MM.1S (cell line): ENCODE measurements at regions not wholly inside any gene's neighbourhood (a gene's known extent, or its start where the extent isn't known, plus 50 kb on each side); places are given as distances from the start of the nearest gene placed in this dataset.

Experiments used
- DNase-seq: peaks from one replicate; pipeline ENCODE4 v3.0.0-alpha.2; 2015
- H2AFZ ChIP-seq: fragments of 300-600 bp; sonication (generic); 2 replicates; pipeline ENCODE4 v1.6.0; 2016; ENCODE audit warnings: antibody characterized with exemption, low read length
- H3F3A ChIP-seq: fragments of 300-600 bp; sonication (generic); 2 replicates; pipeline ENCODE4 v1.6.1; 2016; ENCODE audit warnings: mild to moderate bottlenecking, antibody characterized with exemption, low read length, moderate library complexity, mixed read lengths; ENCODE audit not compliant: insufficient read depth
- H3K27ac ChIP-seq: fragments of 300-600 bp; sonication (generic); 2 replicates; pipeline ENCODE4 v1.5.1; 2016; ENCODE audit warnings: mild to moderate bottlenecking, low read length
- H3K27me3 ChIP-seq: fragments of 300-600 bp; sonication (generic); replicated peaks from 2 replicates; pipeline ENCODE4 v1.6.0; 2016; ENCODE audit warnings: low read length; ENCODE audit not compliant: insufficient read depth
- H3K36me3 ChIP-seq: fragments of 300-600 bp; sonication (generic); replicated peaks from 2 replicates; pipeline ENCODE4 v1.6.1; 2016; ENCODE audit warnings: mild to moderate bottlenecking, low read length, mixed read lengths; ENCODE audit not compliant: insufficient read depth
- H3K4me1 ChIP-seq: fragments of 300-600 bp; sonication (generic); 2 replicates; pipeline ENCODE4 v1.6.1; 2016; ENCODE audit warnings: low read length, mixed read lengths
- H3K4me2 ChIP-seq: fragments of 300-600 bp; sonication (generic); 2 replicates; pipeline ENCODE4 v1.6.0; 2016; ENCODE audit warnings: low read depth, low read length
- H3K4me3 ChIP-seq: fragments of 300-600 bp; sonication (generic); 2 replicates; pipeline ENCODE4 v1.5.1; 2016; ENCODE audit warnings: low read length, mixed read lengths
- H3K79me2 ChIP-seq: fragments of 300-600 bp; sonication (generic); 2 replicates; pipeline ENCODE4 v1.6.1; 2016; ENCODE audit warnings: mixed run types, low read length, mixed read lengths
- H3K9ac ChIP-seq: fragments of 300-600 bp; sonication (generic); 2 replicates; pipeline ENCODE4 v1.6.1; 2016; ENCODE audit warnings: low read length, mixed read lengths
- H3K9me2 ChIP-seq: fragments of 300-600 bp; sonication (generic); replicated peaks from 2 replicates; pipeline ENCODE4 v1.6.1; 2016; ENCODE audit warnings: mild to moderate bottlenecking, low read length, mixed read lengths; ENCODE audit not compliant: insufficient read depth
- H3K9me3 ChIP-seq: fragments of 300-600 bp; sonication (generic); replicated peaks from 2 replicates; pipeline ENCODE4 v1.6.1; 2016; ENCODE audit warnings: mild to moderate bottlenecking, low read length, mixed read lengths; ENCODE audit not compliant: insufficient read depth
- H4K20me1 ChIP-seq: fragments of 300-600 bp; sonication (generic); 2 replicates; pipeline ENCODE4 v1.6.1; 2016; ENCODE audit warnings: mild to moderate bottlenecking, low read length, moderate library complexity, mixed read lengths; ENCODE audit not compliant: insufficient read depth
- EZH2 ChIP-seq: fragments of 300-600 bp; sonication (generic); optimal IDR thresholded peaks from 2 replicates; pipeline ENCODE3; 2017; ENCODE audit warnings: low read depth, mild to moderate bottlenecking, antibody characterized with exemption, low read length, mixed read lengths
- EZH2phosphoT487 ChIP-seq: fragments of 300-600 bp; sonication (generic); IDR thresholded peaks from 2 replicates; pipeline ENCODE4 v1.6.1; 2018; ENCODE audit warnings: antibody characterized with exemption, low read length
- TF ChIP-seq, protein P1 (sequence below): fragments of 300-600 bp; sonication (generic); IDR thresholded peaks from 2 replicates; pipeline ENCODE4 v1.5.1; 2016; ENCODE audit warnings: antibody characterized with exemption, low read length, mixed read lengths

DNA sequence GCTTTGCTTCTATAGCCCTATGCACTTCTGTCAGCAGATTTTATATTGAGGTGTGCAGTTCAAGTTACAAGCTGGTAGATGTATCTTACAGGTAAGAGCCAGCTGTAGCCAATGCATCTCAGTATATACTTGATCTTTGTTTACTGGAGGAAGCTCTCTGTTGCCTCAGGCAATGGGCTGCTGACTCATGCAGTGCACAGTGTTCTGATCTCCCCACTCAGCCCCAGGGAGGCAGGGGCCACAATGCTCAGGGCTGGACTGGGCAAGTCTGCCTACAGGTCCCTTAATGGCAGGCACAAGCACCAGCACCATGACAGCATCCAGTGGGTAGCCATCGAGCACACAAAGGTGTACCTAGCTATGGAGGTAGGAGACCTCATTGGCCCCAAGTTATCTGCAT, 178.8 kb upstream of the CDH10 start:
- no peaks in the 10 kb centered on the region for H3K79me2 ChIP-seq
- no peak overlapping the region for H2AFZ ChIP-seq
- H3K4me1 ChIP-seq = no peaks in the 10 kb centered on the region
- H3K9me3 ChIP-seq = no peaks in the 10 kb centered on the region
- no peaks in the 10 kb centered on the region for H3K36me3 ChIP-seq
- no peaks in the 10 kb centered on the region for H3K9me2 ChIP-seq
- no peak overlapping the region for H3K9ac ChIP-seq
- H3K27me3 ChIP-seq = no peaks in the 10 kb centered on the region
- no peak overlapping the region for H3K27ac ChIP-seq
- no peak overlapping the region for H3K4me2 ChIP-seq
- TF ChIP-seq EZH2phosphoT487 (no peak), EZH2 (no peak)
- TF ChIP-seq, protein P1, sequence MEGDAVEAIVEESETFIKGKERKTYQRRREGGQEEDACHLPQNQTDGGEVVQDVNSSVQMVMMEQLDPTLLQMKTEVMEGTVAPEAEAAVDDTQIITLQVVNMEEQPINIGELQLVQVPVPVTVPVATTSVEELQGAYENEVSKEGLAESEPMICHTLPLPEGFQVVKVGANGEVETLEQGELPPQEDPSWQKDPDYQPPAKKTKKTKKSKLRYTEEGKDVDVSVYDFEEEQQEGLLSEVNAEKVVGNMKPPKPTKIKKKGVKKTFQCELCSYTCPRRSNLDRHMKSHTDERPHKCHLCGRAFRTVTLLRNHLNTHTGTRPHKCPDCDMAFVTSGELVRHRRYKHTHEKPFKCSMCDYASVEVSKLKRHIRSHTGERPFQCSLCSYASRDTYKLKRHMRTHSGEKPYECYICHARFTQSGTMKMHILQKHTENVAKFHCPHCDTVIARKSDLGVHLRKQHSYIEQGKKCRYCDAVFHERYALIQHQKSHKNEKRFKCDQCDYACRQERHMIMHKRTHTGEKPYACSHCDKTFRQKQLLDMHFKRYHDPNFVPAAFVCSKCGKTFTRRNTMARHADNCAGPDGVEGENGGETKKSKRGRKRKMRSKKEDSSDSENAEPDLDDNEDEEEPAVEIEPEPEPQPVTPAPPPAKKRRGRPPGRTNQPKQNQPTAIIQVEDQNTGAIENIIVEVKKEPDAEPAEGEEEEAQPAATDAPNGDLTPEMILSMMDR = no peak
- H4K20me1 ChIP-seq = no peaks in the 10 kb centered on the region
- DNase-seq = no peak
- H3F3A ChIP-seq = no peaks in the 10 kb centered on the region
- no peak overlapping the region for H3K4me3 ChIP-seq

DNA sequence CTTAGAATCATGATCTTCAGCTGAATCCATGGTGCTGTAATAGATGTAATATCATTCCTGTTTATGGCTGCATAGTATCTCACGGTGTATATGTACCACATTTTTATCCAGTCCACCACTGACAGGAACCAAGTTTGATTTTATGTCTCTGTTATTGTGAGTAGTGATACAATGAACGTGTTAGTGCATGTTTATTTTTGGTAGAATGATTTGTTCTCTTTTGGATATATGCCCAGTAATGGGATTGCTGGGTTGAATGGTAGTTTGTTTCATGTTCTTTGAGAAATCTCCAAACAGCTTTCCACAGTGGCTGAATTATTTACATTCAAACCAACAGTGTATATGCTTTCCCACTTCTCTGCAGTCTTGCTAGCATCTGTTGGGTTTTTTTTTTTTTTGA, 175.1 kb upstream of the CDH10 start:
- Histone ChIP-seq H4K20me1 (no peaks in the 10 kb centered on the region), H3K9me2 (no peaks in the 10 kb centered on the region), H3F3A (no peaks in the 10 kb centered on the region), H3K9ac (no peak overlapping the region), H3K79me2 (no peaks in the 10 kb centered on the region), H2AFZ (no peak overlapping the region), H3K36me3 (no peaks in the 10 kb centered on the region), H3K27ac (no peak overlapping the region), H3K4me2 (no peak overlapping the region), H3K27me3 (no peaks in the 10 kb centered on the region), H3K4me3 (no peak overlapping the region), H3K9me3 (no peaks in the 10 kb centered on the region), H3K4me1 (no peaks in the 10 kb centered on the region)
- TF ChIP-seq EZH2 (no peak), EZH2phosphoT487 (no peak)
- TF ChIP-seq, protein P1 = no peak
- DNase-seq = no peak

DNA sequence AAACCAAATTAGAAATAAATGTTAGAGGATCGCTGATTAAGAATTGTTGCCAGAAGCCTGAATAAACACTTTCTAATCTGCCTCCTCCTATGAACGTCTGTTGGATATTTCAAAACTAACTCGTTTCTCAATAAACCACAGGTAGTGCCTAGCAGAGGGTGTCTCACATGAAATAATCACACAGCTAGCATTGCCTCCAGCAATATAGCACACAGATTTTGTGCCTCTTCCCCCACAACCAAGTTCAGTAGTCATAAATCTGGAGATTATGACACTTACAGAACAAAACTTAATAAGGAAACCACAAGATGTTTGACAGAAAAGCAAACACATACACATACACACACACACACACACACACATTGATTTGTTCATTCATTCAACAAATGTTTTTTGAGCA, 173.2 kb upstream of the CDH10 start:
- Histone ChIP-seq H3F3A (no peaks in the 10 kb centered on the region), H3K27me3 (no peaks in the 10 kb centered on the region), H3K27ac (no peak overlapping the region), H3K9ac (no peak overlapping the region), H3K36me3 (no peaks in the 10 kb centered on the region), H3K79me2 (no peaks in the 10 kb centered on the region), H3K4me1 (no peaks in the 10 kb centered on the region), H3K4me2 (no peak overlapping the region), H3K9me2 (no peaks in the 10 kb centered on the region), H2AFZ (no peak overlapping the region), H4K20me1 (no peaks in the 10 kb centered on the region), H3K4me3 (no peak overlapping the region), H3K9me3 (no peaks in the 10 kb centered on the region)
- TF ChIP-seq EZH2phosphoT487 (no peak), EZH2 (no peak)
- TF ChIP-seq, protein P1 = no peak
- no peak for DNase-seq
